Mesenchymal stem cell (in vitro differentiated cells and primary cell): ENCODE measurements at regions not wholly inside any gene's neighbourhood (a gene's known extent, or its start where the extent isn't known, plus 50 kb on each side); places are given as distances from the start of the nearest gene placed in this dataset.

Source experiments
- DNase-seq: peaks from one replicate; pipeline ENCODE4 v3.0.0-alpha.2; 2013
- H2AFZ ChIP-seq: one replicate; pipeline ENCODE4 v1.6.1; 2013; ENCODE audit warnings: low read depth, mild to moderate bottlenecking, control low read depth, inconsistent platforms, low read length, moderate library complexity
- H2AK5ac ChIP-seq: 2 replicates; pipeline ENCODE4 v1.6.1; 2013; ENCODE audit warnings: low read length, moderate library complexity, mild to moderate bottlenecking, inconsistent platforms; ENCODE audit not compliant: severe bottlenecking
- H2BK120ac ChIP-seq: one replicate; pipeline ENCODE4 v1.6.1; 2013; ENCODE audit warnings: low read depth, mild to moderate bottlenecking, inconsistent platforms, low read length, moderate library complexity
- H2BK12ac ChIP-seq, 2 experiments: one replicate each; pipeline ENCODE4 v1.6.1; 2013; ENCODE audit warnings: inconsistent platforms in 2 of 2, low read length in 2 of 2, mild to moderate bottlenecking in 2 of 2, moderate library complexity in 2 of 2, control low read depth in 1 of 2
- H2BK15ac ChIP-seq: one replicate; pipeline ENCODE4 v1.6.1; 2013; ENCODE audit warnings: mild to moderate bottlenecking, low read depth, inconsistent platforms; ENCODE audit not compliant: poor library complexity, severe bottlenecking
- H2BK5ac ChIP-seq: 2 replicates; pipeline ENCODE4 v1.6.1; 2013; ENCODE audit warnings: low read depth, mild to moderate bottlenecking, low read length, control low read depth, inconsistent platforms; ENCODE audit not compliant: poor library complexity, severe bottlenecking
- H3K14ac ChIP-seq, 2 experiments: one replicate each; pipeline ENCODE4 v1.6.1; 2013; ENCODE audit warnings: inconsistent platforms in 2 of 2, low read length in 2 of 2, control low read depth in 1 of 2, mild to moderate bottlenecking in 1 of 2, moderate library complexity in 1 of 2
- H3K18ac ChIP-seq, 2 experiments: one replicate each; pipeline ENCODE4 v1.6.1; 2013; ENCODE audit warnings: inconsistent platforms in 2 of 2, low read length in 2 of 2, control low read depth in 1 of 2, low read depth in 1 of 2, mild to moderate bottlenecking in 1 of 2
- H3K23ac ChIP-seq, 2 experiments: one replicate each; pipeline ENCODE4 v1.6.1; 2013; ENCODE audit warnings: inconsistent platforms in 2 of 2, low read length in 2 of 2, mild to moderate bottlenecking in 2 of 2, moderate library complexity in 2 of 2, control low read depth in 1 of 2
- H3K27ac ChIP-seq: 2 replicates; pipeline ENCODE4 v1.5.1; 2013; ENCODE audit warnings: mild to moderate bottlenecking, moderate library complexity, low read length, control low read depth, inconsistent platforms; ENCODE audit not compliant: poor library complexity, severe bottlenecking
- H3K27me3 ChIP-seq, 2 experiments: 2 replicates each; pipeline versions ENCODE4 v1.6.1 to v1.7.0; 2013; ENCODE audit warnings: low read length in 2 of 2, mild to moderate bottlenecking in 2 of 2, moderate library complexity in 2 of 2, control low read depth in 1 of 2, inconsistent platforms in 1 of 2; ENCODE audit not compliant: control insufficient read depth in 1 of 2, insufficient read depth in 1 of 2
- H3K36me3 ChIP-seq, 2 experiments: 2 replicates each; pipeline versions ENCODE4 v1.6.1 to v1.7.0; 2013; ENCODE audit warnings: low read length in 2 of 2, control low read depth in 1 of 2, inconsistent platforms in 1 of 2, low read depth in 1 of 2, mild to moderate bottlenecking in 1 of 2; ENCODE audit not compliant: insufficient read depth in 2 of 2, control insufficient read depth in 1 of 2
- H3K4ac ChIP-seq, 2 experiments: one replicate each; pipeline ENCODE4 v1.6.1; 2013; ENCODE audit warnings: inconsistent platforms in 2 of 2, low read length in 2 of 2, mild to moderate bottlenecking in 2 of 2, moderate library complexity in 2 of 2, control low read depth in 1 of 2, low read depth in 1 of 2
- H3K4me1 ChIP-seq: 2 replicates; pipeline ENCODE4 v1.6.1; 2013; ENCODE audit warnings: low read depth, low read length, control low read depth; ENCODE audit not compliant: control insufficient read depth, insufficient read depth
- H3K4me2 ChIP-seq: 2 replicates; pipeline ENCODE4 v1.6.1; 2013; ENCODE audit warnings: low read length, mild to moderate bottlenecking, inconsistent platforms; ENCODE audit not compliant: poor library complexity, severe bottlenecking
- H3K4me3 ChIP-seq, 2 experiments: 2 replicates each; pipeline versions ENCODE4 v1.5.1 to v1.7.0; 2013; ENCODE audit warnings: low read length in 2 of 2, mild to moderate bottlenecking in 2 of 2, control low read depth in 1 of 2, low read depth in 1 of 2; ENCODE audit not compliant: insufficient read depth in 1 of 2
- H3K79me1 ChIP-seq: replicated peaks from 2 replicates; pipeline ENCODE4 v1.6.1; 2013; ENCODE audit warnings: mild to moderate bottlenecking, control low read depth, low read length, inconsistent platforms; ENCODE audit not compliant: poor library complexity, severe bottlenecking
- H3K9ac ChIP-seq: 2 replicates; pipeline ENCODE4 v1.7.0; 2013; ENCODE audit warnings: mild to moderate bottlenecking, low read length, moderate library complexity
- H3K9me3 ChIP-seq: 2 replicates; pipeline ENCODE4 v1.7.0; 2013; ENCODE audit warnings: mild to moderate bottlenecking, low read length; ENCODE audit not compliant: control insufficient read depth
- H4K8ac ChIP-seq: one replicate; pipeline ENCODE4 v1.6.1; 2013; ENCODE audit warnings: inconsistent platforms, mild to moderate bottlenecking, low read length, moderate library complexity
- H4K91ac ChIP-seq: one replicate; pipeline ENCODE4 v1.6.1; 2013; ENCODE audit warnings: mild to moderate bottlenecking, low read length, inconsistent platforms
- WGBS: methylation state at CpG from one replicate; pipeline ENCODE4 v1.1.7; 2013; ENCODE audit warnings: mixed read lengths; 5-methylcytosine and 5-hydroxymethylcytosine counted together

DNA sequence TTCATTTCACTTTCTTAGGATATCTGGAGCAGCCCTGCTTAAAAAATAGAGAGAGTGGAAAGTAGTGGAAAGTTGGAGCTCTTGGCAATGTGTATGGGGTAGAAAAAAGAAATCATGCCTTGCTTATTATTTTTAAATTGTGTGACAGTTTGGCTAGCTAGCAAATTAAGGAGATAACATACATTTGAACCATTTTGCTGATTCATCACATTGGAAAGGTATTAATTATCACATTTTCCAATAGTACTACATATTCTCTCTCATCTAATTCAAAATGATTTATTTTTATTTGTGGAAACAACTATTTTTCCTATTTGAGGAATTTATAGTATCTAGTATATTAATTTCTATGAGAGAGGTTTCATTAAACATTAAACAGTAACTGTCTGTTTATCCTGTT is 280.4 kb downstream of the KLHL4 start:
- Histone ChIP-seq H3K27ac (no peak overlapping the region), H2BK15ac (no peak overlapping the region), H2BK120ac (no peak overlapping the region), H4K8ac (no peak overlapping the region), H2BK12ac (no peak overlapping the region), H3K4ac (no peak overlapping the region), H3K27me3 (no peaks in the 10 kb centered on the region), H3K14ac (no peak overlapping the region), H3K9me3 (peaks cover 2% of the 10 kb centered on the region), H3K4me3 (no peak overlapping the region), H2BK5ac (no peak overlapping the region), H3K36me3 (no peaks in the 10 kb centered on the region), H4K91ac (no peak overlapping the region), H3K79me1 (no peaks in the 10 kb centered on the region), H2AK5ac (no peak overlapping the region), H3K9ac (no peak overlapping the region), H2AFZ (no peak overlapping the region), H3K23ac (no peak overlapping the region), H3K18ac (no peak overlapping the region), H3K4me2 (no peak overlapping the region), H3K4me1 (no peaks in the 10 kb centered on the region)
- DNase-seq: no peak

DNA sequence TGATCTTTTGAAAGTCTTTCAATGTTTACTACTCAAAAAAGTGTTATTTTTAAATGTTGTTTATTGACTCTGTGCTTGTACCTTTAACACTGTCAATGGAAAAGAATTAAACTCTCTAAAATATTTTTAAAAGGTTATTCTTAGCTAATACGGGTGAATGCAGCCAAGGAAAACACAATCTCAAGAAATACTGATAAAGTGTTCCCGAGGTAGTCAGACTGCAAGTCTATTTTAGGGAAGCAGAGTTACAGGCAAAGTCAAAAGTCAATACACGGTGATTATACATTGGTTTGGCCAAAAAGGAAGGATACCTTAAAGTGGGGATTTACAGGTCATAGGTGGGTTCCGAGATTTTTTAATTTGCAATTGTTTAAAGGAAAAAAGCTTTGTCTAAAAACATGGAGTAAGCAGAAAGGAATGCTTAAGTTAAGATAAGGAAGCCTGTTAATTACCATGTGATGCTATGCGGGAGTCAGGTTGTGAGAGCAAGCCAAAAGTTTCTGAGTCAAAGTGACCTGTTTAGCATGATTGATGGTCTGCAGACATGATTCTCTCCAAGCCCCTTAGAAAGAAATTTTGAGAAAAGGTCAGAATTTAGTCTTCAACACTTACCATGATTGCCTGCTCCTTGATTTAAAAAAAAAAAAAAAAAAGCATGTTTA is 288.4 kb downstream of the KLHL4 start:
- no peak overlapping the region for H3K4me2 ChIP-seq
- no peak overlapping the region for H3K4me3 ChIP-seq
- H2BK5ac ChIP-seq: no peak overlapping the region
- H2BK120ac ChIP-seq: no peak overlapping the region
- no peaks in the 10 kb centered on the region for H3K79me1 ChIP-seq
- H3K23ac ChIP-seq: no peak overlapping the region
- no peak overlapping the region for H2AFZ ChIP-seq
- no peak overlapping the region for H3K27ac ChIP-seq
- H2BK15ac ChIP-seq: no peak overlapping the region
- H3K27me3 ChIP-seq: no peaks in the 10 kb centered on the region
- H3K4ac ChIP-seq: no peak overlapping the region
- H3K9me3 ChIP-seq: no peaks in the 10 kb centered on the region
- no peak overlapping the region for H3K9ac ChIP-seq
- H3K18ac ChIP-seq: no peak overlapping the region
- WGBS: 32% methylated on average over 5 of the region's 5 CpGs
- no peaks in the 10 kb centered on the region for H3K4me1 ChIP-seq
- no peak overlapping the region for H2AK5ac ChIP-seq
- no peak overlapping the region for H4K8ac ChIP-seq
- no peak overlapping the region for H4K91ac ChIP-seq
- peak; percentile 0 for DNase-seq
- no peak overlapping the region for H2BK12ac ChIP-seq
- H3K14ac ChIP-seq: no peak overlapping the region
- no peaks in the 10 kb centered on the region for H3K36me3 ChIP-seq

DNA sequence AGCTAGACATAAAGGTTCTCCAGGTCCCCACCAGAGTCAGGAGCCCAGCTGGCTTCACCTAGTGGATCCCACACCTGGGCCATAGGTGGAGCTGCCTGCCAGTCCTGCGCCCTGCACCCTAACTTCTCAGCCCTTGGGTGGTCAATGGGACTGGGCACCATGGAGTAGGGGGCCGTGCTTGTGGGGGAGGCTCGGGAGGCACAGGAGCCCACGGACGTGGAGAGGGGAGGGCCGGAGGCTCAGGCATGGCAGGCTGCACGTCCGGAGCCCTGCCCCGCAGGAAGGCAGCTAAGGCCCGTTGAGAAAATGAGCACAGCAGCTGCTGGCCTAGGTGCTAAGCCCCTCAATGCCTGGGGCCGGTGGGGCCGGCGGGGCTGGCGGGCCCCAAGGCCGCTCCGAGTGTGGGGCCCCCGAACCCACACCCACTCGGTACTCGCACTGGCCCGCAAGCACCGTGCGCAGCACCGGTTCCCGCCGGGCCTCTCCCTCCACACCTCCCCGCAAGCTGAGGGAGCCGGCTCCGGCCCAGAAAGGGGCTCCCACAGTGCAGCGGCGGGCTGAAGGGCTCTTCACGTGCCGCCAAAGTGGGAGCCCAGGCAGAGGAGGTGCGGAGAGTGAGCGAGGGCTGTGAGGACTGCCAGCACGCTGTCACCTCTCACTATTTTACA is 291.1 kb downstream of the KLHL4 start:
- Histone ChIP-seq H3K4me2 (no peak overlapping the region), H2AFZ (no peak overlapping the region), H3K4me1 (no peaks in the 10 kb centered on the region), H3K36me3 (no peaks in the 10 kb centered on the region), H2BK5ac (no peak overlapping the region), H3K27me3 (no peaks in the 10 kb centered on the region), H2BK120ac (no peak overlapping the region), H3K18ac (no peak overlapping the region), H2AK5ac (no peak overlapping the region), H3K9me3 (no peaks in the 10 kb centered on the region), H2BK15ac (no peak overlapping the region), H2BK12ac (no peak overlapping the region), H4K8ac (no peak overlapping the region), H3K4me3 (no peak overlapping the region), H3K14ac (no peak overlapping the region), H3K4ac (no peak overlapping the region), H3K9ac (no peak overlapping the region), H4K91ac (no peak overlapping the region), H3K27ac (no peak overlapping the region), H3K79me1 (no peaks in the 10 kb centered on the region), H3K23ac (no peak overlapping the region)
- DNase-seq: no peak
- 90% methylated on average over 25 of the region's 35 CpGs for WGBS

DNA sequence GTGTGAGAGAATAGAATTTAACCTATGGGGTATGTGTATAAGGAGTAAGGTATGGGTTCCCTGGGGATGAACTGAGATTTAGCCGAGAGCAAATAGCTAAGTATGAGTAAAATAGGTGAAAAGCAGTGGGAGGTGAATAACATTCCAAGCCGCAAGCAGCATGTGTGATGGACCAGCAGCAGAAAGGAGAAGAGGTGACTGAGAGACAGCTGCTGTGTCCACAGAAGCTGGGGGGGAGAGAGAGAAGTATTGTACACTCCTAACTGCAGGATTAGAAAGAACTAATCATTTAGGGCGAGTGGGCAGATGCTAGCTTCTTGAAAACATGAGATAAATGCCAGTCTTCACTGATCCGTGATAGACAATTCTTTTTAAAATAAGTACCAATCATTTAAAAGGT is 296.0 kb downstream of the KLHL4 start:
- H2BK120ac ChIP-seq: no peak overlapping the region
- no peaks in the 10 kb centered on the region for H3K4me1 ChIP-seq
- H2AFZ ChIP-seq: no peak overlapping the region
- H3K79me1 ChIP-seq: no peaks in the 10 kb centered on the region
- peak overlapping the region; percentile 5 for H3K27ac ChIP-seq
- H3K14ac ChIP-seq: no peak overlapping the region
- no peak overlapping the region for H3K9ac ChIP-seq
- H4K8ac ChIP-seq: no peak overlapping the region
- no peaks in the 10 kb centered on the region for H3K9me3 ChIP-seq
- H2BK12ac ChIP-seq: no peak overlapping the region
- H2BK15ac ChIP-seq: no peak overlapping the region
- H3K23ac ChIP-seq: no peak overlapping the region
- no peaks in the 10 kb centered on the region for H3K27me3 ChIP-seq
- DNase-seq: no peak
- 82% methylated on average over 3 of the region's 4 CpGs for WGBS
- no peak overlapping the region for H3K18ac ChIP-seq
- no peak overlapping the region for H2BK5ac ChIP-seq
- H4K91ac ChIP-seq: no peak overlapping the region
- no peak overlapping the region for H3K4me2 ChIP-seq
- no peak overlapping the region for H2AK5ac ChIP-seq
- H3K4me3 ChIP-seq: no peak overlapping the region
- H3K4ac ChIP-seq: no peak overlapping the region
- H3K36me3 ChIP-seq: no peaks in the 10 kb centered on the region
